Right ventricle myocardium superior (tissue), 1 donor: ENCODE measurements at regions not wholly inside any gene's neighbourhood (a gene's known extent, or its start where the extent isn't known, plus 50 kb on each side); places are given as distances from the start of the nearest gene placed in this dataset.
"Not testable (repeated sequence)": the region's sequence is repeated elsewhere in the genome, so short reads cannot be mapped to it uniquely, and the experiment has no call there.

Source experiments
- ATAC-seq: fragments of 200-7000 bp; cut with Tn5 transposase; one replicate; pipeline ENCODE4 v1.9.1; 2020; ENCODE audit warnings: mild to moderate bottlenecking; ENCODE audit not compliant: poor library complexity
- DNase-seq: peaks from one replicate; pipeline ENCODE4 v3.0.0-alpha.2; 2020
- intact Hi-C: fragments of 100-400 bp; cut with DNase I; formaldehyde crosslinking; loops from one replicate; pipeline ENCODE4 v1.11.2; 2022
- donor health status: DM: no; HTN: yes; CAD: no; lungs with severe emphysema.

- intact Hi-C loops, result no loop called here
- no peak for ATAC-seq
- DNase-seq, result no peak
Measured at GRCh38 chr4:17010426-17011087, 112.1 kb upstream of the LDB2 start.

GRCh38 chr4:17009871-17010367 is 111.5 kb upstream of the LDB2 start:
- DNase-seq, result no peak

GRCh38 chr4:17008834-17009345 is 110.4 kb upstream of the LDB2 start:
- intact Hi-C loops, result no loop called here
- no peak for DNase-seq

More at GRCh38 chr4:17009871-17010367, 111.5 kb upstream of the LDB2 start:
- intact Hi-C loops, result no loop called here
- ATAC-seq, result no peak

DNA sequence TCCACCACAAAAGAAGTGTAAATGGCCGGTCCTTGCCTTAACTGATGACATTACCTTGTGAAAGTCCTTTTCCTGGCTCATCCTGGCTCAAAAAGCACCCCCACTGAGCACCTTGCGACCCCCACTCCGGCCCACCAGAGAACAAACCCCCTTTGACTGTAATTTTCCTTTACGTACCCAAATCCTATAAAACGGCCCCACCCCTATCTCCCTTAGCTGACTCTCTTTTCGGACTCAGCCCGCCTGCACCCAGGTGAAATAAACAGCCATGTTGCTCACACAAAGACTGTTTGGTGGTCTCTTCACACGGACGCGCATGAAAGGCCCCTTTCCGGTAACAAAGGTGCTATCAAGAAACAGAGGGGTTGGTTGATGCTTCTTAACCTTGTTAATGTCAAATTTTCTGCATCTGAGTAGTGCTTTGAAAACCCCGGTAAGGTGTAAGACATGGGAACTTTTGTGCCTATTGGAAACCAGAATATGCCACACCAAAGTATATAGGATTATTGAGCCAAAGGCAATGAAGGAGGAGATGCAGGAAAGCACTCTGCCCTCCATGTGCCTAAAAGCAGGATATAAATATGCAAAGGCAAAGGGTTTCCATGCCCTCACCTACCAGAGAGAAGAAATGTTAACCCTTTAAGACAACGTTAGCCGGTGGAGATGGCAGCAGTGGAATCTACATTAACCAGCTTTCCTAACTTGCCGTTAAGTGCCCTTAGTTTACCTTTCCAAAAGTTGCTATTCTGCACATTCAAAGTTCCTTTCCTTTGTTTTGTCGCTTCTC is 105.4 kb upstream of the LDB2 start:
- ATAC-seq, intact Hi-C loops: not testable (repeated sequence)

More at GRCh38 chr4:17008834-17009345, 110.4 kb upstream of the LDB2 start:
- ATAC-seq, result no peak

GRCh38 chr4:16995451-16995850 is 97.0 kb upstream of the LDB2 start:
- intact Hi-C loops, result no loop called here
- DNase-seq (no peak), ATAC-seq (no peak)

More for the DNA sequence above, 105.4 kb upstream of the LDB2 start:
- not testable (repeated sequence) for DNase-seq

- ATAC-seq (no peak), DNase-seq (no peak)
- intact Hi-C loops, result no loop called here
Measured at GRCh38 chr4:16993956-16994840, 95.8 kb upstream of the LDB2 start.

- DNase-seq (no peak), ATAC-seq (no peak)
- intact Hi-C loops, result no loop called here
Measured at GRCh38 chr4:16992566-16993225, 94.3 kb upstream of the LDB2 start.

- ATAC-seq, result no peak
- intact Hi-C loops, result no loop called here
- no peak for DNase-seq
Measured at GRCh38 chr4:16991450-16991849, 93.0 kb upstream of the LDB2 start.

DNA sequence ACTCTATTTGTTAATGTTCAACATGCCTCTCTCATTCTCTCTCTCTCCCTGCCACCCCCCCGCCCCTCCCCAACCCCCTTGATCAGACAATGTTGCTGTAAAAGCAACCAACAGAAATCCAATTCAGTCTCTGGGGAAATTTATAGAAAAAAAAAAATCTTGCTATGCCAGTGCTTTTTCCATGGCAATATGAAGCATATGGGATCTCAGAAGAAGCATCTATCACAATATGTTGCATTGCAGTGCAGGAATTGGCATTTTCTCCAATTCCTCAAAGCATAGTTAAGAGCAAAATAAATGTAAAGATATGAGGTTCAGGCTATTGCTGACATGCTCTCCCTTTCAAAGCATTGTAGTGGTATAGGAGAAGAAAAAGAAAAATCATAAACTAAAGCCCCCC is 90.9 kb upstream of the LDB2 start:
- ATAC-seq (no peak), DNase-seq (no peak)
- intact Hi-C loops, result no loop called here

GRCh38 chr4:16988814-16989213 is 90.4 kb upstream of the LDB2 start:
- DNase-seq, result no peak
- no peak for ATAC-seq
- intact Hi-C loops, result no loop called here

DNA sequence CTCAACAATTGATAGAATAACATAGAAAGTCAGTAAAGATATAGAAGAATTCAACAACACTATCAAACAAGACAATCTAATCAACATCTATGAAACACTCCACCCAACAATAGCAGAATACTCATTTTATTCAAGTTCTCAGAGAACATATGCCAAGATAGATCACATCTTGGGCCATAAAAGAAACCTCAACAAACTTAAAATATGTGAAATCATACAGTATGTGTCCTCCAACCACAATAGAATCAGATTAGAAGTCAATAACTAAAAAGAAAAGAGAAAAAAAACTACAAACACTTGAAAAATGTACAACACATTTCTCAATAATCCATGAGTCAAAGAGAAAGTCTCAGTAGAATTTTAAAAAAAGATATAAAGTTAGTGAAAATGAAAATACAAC is 78.6 kb upstream of the LDB2 start:
- DNase-seq, result no peak
- intact Hi-C loops, result no loop called here
- ATAC-seq, result no peak

DNA sequence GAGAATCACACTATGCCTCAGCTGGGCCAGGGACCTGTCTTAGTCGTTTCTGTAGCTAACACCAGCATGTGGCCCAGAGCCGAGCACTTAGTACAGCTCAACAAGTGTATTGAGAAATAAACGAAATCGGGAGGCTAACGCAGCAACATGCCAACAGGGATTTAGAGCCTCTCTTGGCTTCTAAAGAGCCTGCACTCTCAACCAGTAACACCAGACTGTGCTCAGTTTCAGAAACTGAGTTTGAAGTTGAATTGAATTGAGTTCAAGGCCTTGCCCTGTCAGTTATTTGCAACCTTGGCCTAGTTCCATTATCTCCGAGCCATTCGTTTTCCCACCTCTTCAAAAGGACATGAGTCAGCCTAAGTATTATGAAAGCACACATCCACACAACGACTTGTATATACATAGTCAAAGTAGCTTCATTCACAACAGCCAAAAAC is 71.3 kb upstream of the LDB2 start:
- DNase-seq, result no peak
- peak; percentile 10 for ATAC-seq
- intact Hi-C loops, result no loop called here

DNA sequence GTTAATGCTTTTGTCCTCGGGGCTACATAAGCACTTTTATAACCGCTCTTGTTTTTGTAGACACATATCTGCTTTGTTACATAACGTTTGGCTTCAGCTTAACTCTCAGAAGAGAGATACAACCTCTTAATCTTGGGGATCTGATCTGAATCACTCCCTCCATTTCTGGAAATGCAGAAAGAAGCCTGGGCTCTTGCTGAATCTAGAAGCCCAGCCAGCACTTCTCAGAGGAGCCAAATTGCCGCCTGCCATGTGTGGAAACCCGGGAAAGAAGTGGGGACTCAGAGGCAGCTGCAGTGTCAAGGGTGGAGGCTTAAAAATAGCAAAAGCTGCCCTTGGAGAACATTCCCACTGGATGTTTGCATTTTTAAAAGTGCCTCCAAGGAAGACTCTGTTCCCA is 69.3 kb upstream of the LDB2 start:
- DNase-seq, result peak; percentile 66
- peak; percentile 85 for ATAC-seq
- intact Hi-C loops, result no loop called here

- intact Hi-C loops, result no loop called here
- DNase-seq, result no peak
- ATAC-seq, result no peak
Measured at GRCh38 chr4:16959305-16959704, 60.9 kb upstream of the LDB2 start.

GRCh38 chr4:16952896-16953630 is 54.6 kb upstream of the LDB2 start:
- intact Hi-C loops, result no loop called here
- ATAC-seq (no peak), DNase-seq (no peak)

DNA sequence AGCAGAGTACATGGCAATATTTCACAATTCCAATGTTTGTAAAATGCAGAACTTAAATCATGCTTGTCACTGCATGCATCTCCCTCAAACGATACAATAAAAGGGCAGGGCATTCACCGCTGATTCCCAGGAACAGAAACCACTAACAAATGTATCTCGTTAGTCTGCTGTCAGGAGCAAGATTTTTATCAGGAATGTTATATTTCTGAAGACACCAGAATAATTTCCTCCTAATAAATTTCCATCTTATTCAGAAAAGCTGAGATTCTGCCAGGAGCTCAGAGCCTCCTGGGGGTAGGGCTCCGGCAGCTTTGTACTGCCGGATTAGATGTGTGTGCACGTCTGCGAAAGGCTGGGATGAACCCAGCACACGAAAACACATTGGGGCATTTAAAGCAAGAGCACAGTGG is 54.0 kb upstream of the LDB2 start:
- DNase-seq (no peak), ATAC-seq (no peak)
- intact Hi-C loops, result no loop called here
